ENCODE measurements at regions not wholly inside any gene's neighbourhood (a gene's known extent, or its start where the extent isn't known, plus 50 kb on each side); places are given as distances from the start of the nearest gene placed in this dataset.

- no peak for ATAC-seq (ENCODE audit: low read depth)
- no peaks in the 10 kb centered on the region for H3K27me3 Mint-ChIP-seq
- no peaks in the 10 kb centered on the region for H3K79me2 ChIP-seq (ENCODE audit: control insufficient read depth, insufficient read depth, low read length)
- no peak overlapping the region for H3K4me3 Mint-ChIP-seq
- H3K9me3 ChIP-seq (ENCODE audit: control extremely low read depth in 1 of 3, control insufficient read depth in 2 of 3, insufficient read depth in 1 of 3, low read length in 2 of 3) = peaks cover 0 to 3% (median 0%) of the 10 kb centered on the region in 3 donors
- H3K36me3 ChIP-seq (replicated peaks in 1 of 2; ENCODE audit: control extremely low read depth in 1 of 2, control insufficient read depth in 1 of 2, extremely low read depth in 1 of 2, insufficient read depth in 2 of 2, low read length in 1 of 2) = no peaks in the 10 kb centered on the region
- H4K20me1 ChIP-seq (ENCODE audit: control insufficient read depth, insufficient read depth, low read length, poor library complexity, severe bottlenecking) = no peaks in the 10 kb centered on the region
- no peak overlapping the region for H3K27ac ChIP-seq (ENCODE audit: low read length in 2 of 2)
- no peaks in the 10 kb centered on the region for H3K4me1 ChIP-seq (ENCODE audit: control insufficient read depth in 2 of 2, insufficient read depth in 2 of 2, low read length in 2 of 2)
- POLR2A ChIA-PET = no interaction called here
- peaks cover 7% of the 10 kb centered on the region for H3K9me3 Mint-ChIP-seq (ENCODE audit: insufficient read depth)
- intact Hi-C loops (cut with micrococcal nuclease) = no loop called here
- no peaks in the 10 kb centered on the region for H3K4me1 Mint-ChIP-seq
- TF ChIP-seq CTCF (IDR thresholded peaks at IDR 0.05) (no peak), EZH2 (IDR thresholded peaks at IDR 0.05; ENCODE audit: borderline replicate concordance, insufficient read depth, low read depth, low read length, poor library complexity, severe bottlenecking) (no peak)
- no peak overlapping the region for H3K4me2 ChIP-seq (replicated peaks; ENCODE audit: low read depth, low read length, poor library complexity, severe bottlenecking)
- no peak overlapping the region for H2AFZ ChIP-seq (ENCODE audit: insufficient read depth, low read depth, low read length, poor library complexity, severe bottlenecking)
- DNase-seq = no peak
- no peak overlapping the region for H3K4me3 ChIP-seq (ENCODE audit: control extremely low read depth in 1 of 5, extremely low read depth in 1 of 5, insufficient read depth in 1 of 5, low read depth in 2 of 5, low read length in 4 of 5)
- no peaks in the 10 kb centered on the region for H3K27me3 ChIP-seq (replicated peaks in 1 of 4; ENCODE audit: control extremely low read depth in 1 of 4, control insufficient read depth in 3 of 4, insufficient read depth in 4 of 4, low read length in 3 of 4)
- CTCF ChIA-PET = no interaction called here
- no peak overlapping the region for H3K9ac ChIP-seq (ENCODE audit: low read length)
- H3K27ac Mint-ChIP-seq = no peak overlapping the region
Measured at GRCh38 chr4:30245140-30245539, 475.0 kb upstream of the PCDH7 start.

- ATAC-seq (ENCODE audit: low read depth) = no peak
- CTCF ChIA-PET = no interaction called here
- Mint-ChIP-seq H3K4me3 (no peak overlapping the region), H3K27ac (no peak overlapping the region), H3K9me3 (ENCODE audit: insufficient read depth) (peaks cover 3% of the 10 kb centered on the region), H3K4me1 (no peaks in the 10 kb centered on the region), H3K27me3 (no peaks in the 10 kb centered on the region)
- no peak overlapping the region for H3K4me3 ChIP-seq (ENCODE audit: control extremely low read depth in 1 of 5, extremely low read depth in 1 of 5, insufficient read depth in 1 of 5, low read depth in 2 of 5, low read length in 4 of 5)
- no peaks in the 10 kb centered on the region for H3K36me3 ChIP-seq (replicated peaks in 1 of 2; ENCODE audit: control extremely low read depth in 1 of 2, control insufficient read depth in 1 of 2, extremely low read depth in 1 of 2, insufficient read depth in 2 of 2, low read length in 1 of 2)
- POLR2A ChIA-PET = no interaction called here
- no peaks in the 10 kb centered on the region for H3K9me3 ChIP-seq (ENCODE audit: control extremely low read depth in 1 of 3, control insufficient read depth in 2 of 3, insufficient read depth in 1 of 3, low read length in 2 of 3)
- H3K27ac ChIP-seq (ENCODE audit: low read length in 2 of 2) = no peak overlapping the region
- WGBS (ENCODE audit: insufficient coverage) = 100% methylated on average over 1 of the region's 3 CpGs
- H3K79me2 ChIP-seq (ENCODE audit: control insufficient read depth, insufficient read depth, low read length) = no peaks in the 10 kb centered on the region
- no peaks in the 10 kb centered on the region for H3K4me1 ChIP-seq (ENCODE audit: control insufficient read depth in 2 of 2, insufficient read depth in 2 of 2, low read length in 2 of 2)
- no peak for DNase-seq
- no peaks in the 10 kb centered on the region for H3K27me3 ChIP-seq (replicated peaks in 1 of 4; ENCODE audit: control extremely low read depth in 1 of 4, control insufficient read depth in 3 of 4, insufficient read depth in 4 of 4, low read length in 3 of 4)
- no peak overlapping the region for H2AFZ ChIP-seq (ENCODE audit: insufficient read depth, low read depth, low read length, poor library complexity, severe bottlenecking)
- H3K9ac ChIP-seq (ENCODE audit: low read length) = no peak overlapping the region
- H4K20me1 ChIP-seq (ENCODE audit: control insufficient read depth, insufficient read depth, low read length, poor library complexity, severe bottlenecking) = no peaks in the 10 kb centered on the region
- intact Hi-C loops (cut with micrococcal nuclease) = no loop called here
- H3K4me2 ChIP-seq (replicated peaks; ENCODE audit: low read depth, low read length, poor library complexity, severe bottlenecking) = no peak overlapping the region
- TF ChIP-seq CTCF (IDR thresholded peaks at IDR 0.05) (no peak), EZH2 (IDR thresholded peaks at IDR 0.05; ENCODE audit: borderline replicate concordance, insufficient read depth, low read depth, low read length, poor library complexity, severe bottlenecking) (no peak)
Measured at GRCh38 chr4:30256116-30256832, 463.9 kb upstream of the PCDH7 start.

Data from B cell (primary cell).